HG03342 (cell line): ENCODE measurements at regions not wholly inside any gene's neighbourhood (a gene's known extent, or its start where the extent isn't known, plus 50 kb on each side); places are given as distances from the start of the nearest gene placed in this dataset.
"Not testable (repeated sequence)": the region's sequence is repeated elsewhere in the genome, so short reads cannot be mapped to it uniquely, and the experiment has no call there.

Source experiments
- ATAC-seq: cut with Tn5 transposase; IDR thresholded peaks from one replicate; pipeline ENCODE4 v1.9.1; 2021; ENCODE audit warnings: mild to moderate bottlenecking, moderate library complexity; ENCODE audit not compliant: unreplicated experiment

DNA sequence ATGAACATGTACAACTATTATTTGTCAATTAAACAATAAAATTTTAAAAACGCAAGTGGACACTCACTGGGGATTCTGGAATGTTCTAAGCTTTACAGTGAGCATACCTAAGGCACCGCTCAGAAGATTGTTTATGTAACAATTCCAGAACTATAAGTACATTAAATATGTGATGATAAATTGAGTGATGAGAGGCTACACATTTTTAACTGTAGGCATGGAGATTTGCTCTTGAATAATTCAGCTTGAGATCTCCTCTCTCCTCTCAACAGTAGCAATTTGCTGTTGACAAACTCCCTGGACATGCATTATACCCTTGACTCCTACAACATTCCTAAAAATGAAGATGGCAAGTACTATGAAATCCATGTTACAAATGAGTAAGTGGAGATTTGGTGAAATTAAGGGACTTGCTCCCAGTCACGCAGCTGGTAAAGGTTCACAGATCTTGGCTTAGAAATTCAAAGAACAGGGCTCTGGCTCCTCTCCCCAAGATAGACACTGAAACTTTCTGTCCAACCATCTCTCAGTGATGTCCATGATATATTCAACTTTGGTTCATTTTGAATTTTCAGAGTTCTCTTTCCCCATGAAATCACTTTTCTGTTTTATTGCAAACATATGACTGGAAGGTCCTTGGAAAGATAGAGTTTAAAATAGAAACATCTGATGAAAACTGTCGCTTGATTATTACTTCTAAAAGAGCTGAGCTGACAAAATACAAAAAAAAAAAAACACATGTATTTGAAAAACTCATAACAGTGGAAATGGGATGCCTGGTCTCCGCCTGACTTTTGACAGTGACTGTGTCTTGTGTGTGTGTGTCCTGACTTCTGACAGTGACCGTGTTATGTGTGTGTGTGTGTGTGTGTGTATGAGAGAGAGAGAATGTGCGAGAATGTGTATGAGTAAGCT is 488.3 kb downstream of the TNS3 start:
- ATAC-seq = no peak

DNA sequence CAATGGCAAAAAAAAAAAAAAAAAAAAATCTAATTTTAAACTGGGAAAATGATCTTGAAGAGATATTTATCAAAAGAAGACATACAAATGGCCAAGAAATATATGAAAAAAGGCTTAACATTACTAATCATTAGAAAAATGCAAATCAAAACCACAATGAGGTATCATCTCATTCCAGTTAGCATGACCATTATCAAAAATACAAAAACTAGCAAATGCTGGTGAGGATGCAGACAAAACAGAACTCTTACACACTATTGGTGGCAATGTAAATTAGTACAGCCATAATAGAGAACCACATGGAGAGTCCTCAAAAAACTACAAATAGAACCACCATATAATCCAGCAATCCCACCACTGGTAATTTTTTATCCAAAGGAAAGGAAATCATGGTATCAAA is 489.6 kb downstream of the TNS3 start:
- no peak for ATAC-seq

- no peak for ATAC-seq
Measured at GRCh38 chr7:47091141-47091540, 490.8 kb downstream of the TNS3 start.

DNA sequence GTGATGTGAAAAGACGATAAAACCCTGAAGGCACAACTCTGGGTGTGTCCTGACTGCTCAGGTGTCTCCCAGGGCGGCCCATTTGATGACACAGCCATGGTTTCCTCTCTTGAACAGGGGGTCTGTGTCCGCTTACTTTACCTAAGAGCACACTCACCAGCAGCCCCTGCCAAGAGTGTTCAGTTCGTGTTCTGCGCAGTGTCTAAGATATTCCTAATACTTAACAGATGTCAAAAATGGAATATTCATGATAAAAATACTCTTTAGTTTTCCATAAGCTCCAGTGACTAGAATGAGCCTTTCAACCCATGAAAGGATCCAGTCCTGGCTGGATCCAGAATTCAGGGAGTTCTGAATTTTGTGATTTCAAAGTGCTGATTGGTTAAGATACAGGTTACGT is 492.4 kb downstream of the TNS3 start:
- ATAC-seq = no peak

GRCh38 chr7:47089068-47089417 is 492.9 kb downstream of the TNS3 start:
- no peak for ATAC-seq

DNA sequence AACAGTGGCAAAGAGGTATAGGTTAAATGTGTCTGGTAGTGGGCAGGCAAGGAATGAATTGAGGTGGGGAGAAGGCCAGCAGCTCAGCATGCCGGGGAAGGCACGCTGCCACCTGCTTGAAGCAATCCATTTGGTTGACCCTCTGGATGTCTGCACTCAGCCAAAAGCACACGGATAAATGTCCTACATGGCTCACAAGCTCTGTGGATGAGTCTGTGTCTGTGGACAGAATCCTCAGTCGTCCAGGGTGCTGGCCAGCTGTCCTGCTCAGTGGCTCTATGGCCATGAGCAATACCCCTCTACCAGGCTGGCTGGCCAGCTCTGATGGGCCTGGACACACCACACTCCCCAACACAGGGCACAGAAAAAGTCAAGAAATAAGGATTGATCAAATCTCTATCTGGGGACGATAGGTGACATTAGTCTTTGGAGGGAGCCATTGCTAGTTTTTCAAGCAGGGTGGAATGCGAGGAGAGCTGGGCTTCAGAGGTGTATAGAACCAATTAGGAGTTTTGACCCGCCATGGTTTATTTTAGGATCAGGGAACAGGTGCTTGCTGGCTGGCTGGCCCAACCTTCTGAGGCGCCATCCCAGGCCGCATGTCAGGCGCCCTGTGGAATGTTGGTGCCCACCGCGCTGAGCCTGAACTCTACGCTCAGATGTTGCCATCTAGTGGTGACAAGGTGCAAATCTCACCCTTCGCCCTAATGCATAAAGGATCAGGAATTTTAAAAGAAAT is 493.4 kb downstream of the TNS3 start:
- peak; percentile 73 for ATAC-seq

DNA sequence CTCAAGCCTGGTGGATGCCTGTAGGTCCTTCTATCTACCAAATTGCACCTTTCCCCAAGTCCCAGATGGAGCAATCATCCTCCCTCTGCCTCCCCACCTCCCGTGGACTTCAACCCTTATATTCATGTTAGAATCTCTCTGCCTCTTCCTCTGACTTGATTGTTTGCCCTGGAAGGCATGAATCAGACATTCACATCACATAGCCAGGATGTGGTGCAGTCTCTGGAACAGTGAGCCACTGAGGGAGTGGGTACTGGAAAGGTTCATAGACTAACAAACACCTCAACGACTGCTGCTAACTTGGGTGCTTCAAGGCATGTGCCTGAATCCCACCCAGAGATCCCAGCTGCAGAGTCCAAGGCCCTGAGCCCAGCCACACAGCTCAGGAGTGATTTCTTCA is 494.0 kb downstream of the TNS3 start:
- no peak for ATAC-seq

- no peak for ATAC-seq
Measured at GRCh38 chr7:47085491-47086275, 496.2 kb downstream of the TNS3 start.

GRCh38 chr7:47083476-47084250 is 498.2 kb downstream of the TNS3 start:
- ATAC-seq = no peak

GRCh38 chr7:47080816-47081215 is 501.1 kb downstream of the TNS3 start:
- no peak for ATAC-seq

- ATAC-seq = no peak
Measured at GRCh38 chr7:47078241-47078640, 503.7 kb downstream of the TNS3 start.

DNA sequence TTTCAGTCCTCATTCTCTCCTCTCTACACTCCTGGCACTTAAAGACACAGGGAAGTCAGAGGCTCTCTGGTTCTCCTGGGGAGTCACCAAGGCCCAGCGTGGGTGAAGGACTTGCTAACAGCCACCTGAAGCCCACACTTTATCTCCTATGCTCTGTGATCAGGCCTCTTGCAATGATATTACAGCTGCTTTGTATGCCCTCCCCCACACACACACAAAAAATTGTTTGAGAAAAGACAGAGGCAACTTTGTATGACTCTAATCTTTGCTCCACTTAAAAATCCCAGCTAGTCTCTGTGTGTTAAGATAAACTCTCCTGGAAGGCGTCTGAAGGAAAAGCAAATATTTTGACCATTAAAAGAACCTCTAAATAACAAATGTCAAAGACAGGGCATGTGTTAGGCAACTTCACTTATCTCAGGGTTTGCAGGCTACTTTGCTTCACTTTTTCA is 507.2 kb downstream of the TNS3 start:
- ATAC-seq = no peak

GRCh38 chr7:47073284-47073683 is 508.6 kb downstream of the TNS3 start:
- no peak for ATAC-seq

GRCh38 chr7:47071866-47072265 is 510.0 kb downstream of the TNS3 start:
- no peak for ATAC-seq

- no peak for ATAC-seq
Measured at GRCh38 chr7:47069385-47070076, 512.4 kb downstream of the TNS3 start.

GRCh38 chr7:47066976-47067614 is 514.8 kb downstream of the TNS3 start:
- no peak for ATAC-seq

GRCh38 chr7:47056731-47057130 is 525.2 kb downstream of the TNS3 start:
- no peak for ATAC-seq

- not testable (repeated sequence) for ATAC-seq
Measured at GRCh38 chr7:47052541-47053208, 529.2 kb downstream of the TNS3 start.

- no peak for ATAC-seq
Measured at GRCh38 chr7:47049234-47049774, 532.6 kb downstream of the TNS3 start.
